Spleen (tissue), 11 donors: ENCODE measurements at regions not wholly inside any gene's neighbourhood (a gene's known extent, or its start where the extent isn't known, plus 50 kb on each side); places are given as distances from the start of the nearest gene placed in this dataset.

ENCODE experiments used
- DNase-seq: peaks from one replicate; pipeline ENCODE4 v3.0.0-alpha.2; 2020
- H3K27ac ChIP-seq, 8 donors: fragments of 200-600 bp; sonication (generic) in 7 of 8; 1 replicate in 4 of 8; 2 replicates in 4 of 8; pipeline versions ENCODE4 v1.5.0 to v1.8.0; 2016 to 2021; ENCODE audit warnings: inconsistent platforms in 4 of 8, mild to moderate bottlenecking in 4 of 8, moderate library complexity in 1 of 8
- H3K27me3 ChIP-seq, 7 donors: fragments of 200-600 bp; sonication (generic) in 6 of 7; replicated peaks in 1 of 7; 1 replicate in 4 of 7; 2 replicates in 3 of 7; pipeline versions ENCODE4 v1.5.0 to v1.8.0; 2016 to 2021; ENCODE audit warnings: inconsistent platforms in 3 of 7, mild to moderate bottlenecking in 1 of 7
- H3K36me3 ChIP-seq, 6 donors: fragments of 200-600 bp; sonication (generic) in 5 of 6; 1 replicate in 4 of 6; 2 replicates in 2 of 6; pipeline versions ENCODE4 v1.5.0 to v1.8.0; 2016 to 2021; ENCODE audit warnings: inconsistent platforms in 2 of 6
- H3K4me1 ChIP-seq, 6 donors: fragments of 200-600 bp; sonication (generic) in 5 of 6; 1 replicate in 3 of 6; 2 replicates in 3 of 6; pipeline versions ENCODE4 v1.5.0 to v1.8.0; 2016 to 2021; ENCODE audit warnings: inconsistent platforms in 3 of 6
- H3K4me3 ChIP-seq, 8 donors: fragments of 200-600 bp; sonication (generic) in 7 of 8; 1 replicate in 4 of 8; 2 replicates in 4 of 8; pipeline versions ENCODE4 v1.5.0 to v1.8.0; 2016 to 2021; ENCODE audit warnings: inconsistent platforms in 4 of 8, mild to moderate bottlenecking in 4 of 8, moderate library complexity in 2 of 8
- H3K9me3 ChIP-seq, 8 donors: fragments of 200-600 bp; sonication (generic) in 7 of 8; 1 replicate in 4 of 8; 2 replicates in 4 of 8; pipeline versions ENCODE4 v1.5.0 to v1.8.0; 2016 to 2021; ENCODE audit warnings: inconsistent platforms in 4 of 8
- POLR2A ChIP-seq, 3 donors: fragments of 450-650 bp; IDR thresholded peaks; one replicate each; pipeline ENCODE4 v1.5.1; 2017; ENCODE audit warnings: antibody characterized with exemption in 3 of 3, mild to moderate bottlenecking in 1 of 3
- POLR2AphosphoS5 ChIP-seq, 3 donors: sonication (generic); formaldehyde crosslinking; IDR thresholded peaks; one replicate each; pipeline ENCODE4 v1.5.1; 2017; ENCODE audit warnings: antibody characterized with exemption in 3 of 3
- WGBS, 5 donors: extraction: QIAGEN DNeasy Blood & Tissue Kit in 3 of 5; methylation state at CpG; one replicate each; pipeline versions ENCODE4 v1.1.5 to v1.1.7; 2013 to 2018; 5-methylcytosine and 5-hydroxymethylcytosine counted together
- intact Hi-C: fragments of 100-400 bp; cut with DNase I; formaldehyde crosslinking; loops from one replicate; pipeline ENCODE4 v1.15.0; 2023; ENCODE audit warnings: low total_unique reads
- TF ChIP-seq, protein P1 (sequence below), 11 experiments: fragments of 200-600 bp in 7 of 11; fragments of 450-650 bp in 4 of 11; sonication (generic) in 4 of 11; IDR thresholded peaks in 8 of 11; conservative IDR thresholded peaks in 3 of 11; 1 replicate in 7 of 11; 2 replicates in 4 of 11; pipeline versions ENCODE4 v1.4.0 to v1.8.0; 2016 to 2021; ENCODE audit warnings: antibody characterized with exemption in 11 of 11, inconsistent platforms in 4 of 11, mild to moderate bottlenecking in 1 of 11
- donor health status: healthy with polysubstance abuse.
- donor health status: DM: no; HTN: no; CAD: no; lungs with moderate emphysema.
- donor health status: DM: no; HTN: no; CAD: no.
- donor health status: Bipolar disorder and iron deficiency.
- donor health status: healthy.
- donor health status: DM: no; HTN: no; CAD: no.
- donor health status: DM: yes; HTN: yes; CAD: no.

DNA sequence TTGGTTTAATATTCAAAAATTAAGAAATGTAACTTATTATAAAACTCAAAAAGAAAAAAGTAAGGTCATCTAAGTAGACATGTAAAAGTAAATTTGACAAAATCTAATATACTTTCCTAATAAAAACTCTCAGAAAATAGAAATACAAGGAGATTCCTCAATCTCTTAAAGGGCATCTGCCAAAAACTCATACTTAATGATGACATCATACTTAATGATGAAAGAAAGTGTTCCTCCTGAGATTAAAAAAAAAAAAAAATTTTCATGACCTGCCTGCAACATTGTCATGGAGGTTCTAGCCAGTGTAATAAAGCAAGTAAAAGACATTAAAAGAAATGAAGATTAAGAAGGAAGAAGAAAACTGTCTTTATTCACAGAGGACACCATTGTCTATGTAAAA, 325.7 kb upstream of the BTBD3 start:
- no peak overlapping the region for H3K4me3 ChIP-seq
- DNase-seq: no peak
- H3K4me1 ChIP-seq: no peaks in the 10 kb centered on the region
- intact Hi-C loops: no loop called here
- H3K27me3 ChIP-seq: no peaks in the 10 kb centered on the region
- H3K36me3 ChIP-seq: no peaks in the 10 kb centered on the region
- no peak for TF ChIP-seq POLR2AphosphoS5 (IDR thresholded peaks at IDR 0.05)
- H3K9me3 ChIP-seq: peaks cover 0 to 40% (median 9%) of the 10 kb centered on the region in 8 donors
- H3K27ac ChIP-seq: no peak overlapping the region

DNA sequence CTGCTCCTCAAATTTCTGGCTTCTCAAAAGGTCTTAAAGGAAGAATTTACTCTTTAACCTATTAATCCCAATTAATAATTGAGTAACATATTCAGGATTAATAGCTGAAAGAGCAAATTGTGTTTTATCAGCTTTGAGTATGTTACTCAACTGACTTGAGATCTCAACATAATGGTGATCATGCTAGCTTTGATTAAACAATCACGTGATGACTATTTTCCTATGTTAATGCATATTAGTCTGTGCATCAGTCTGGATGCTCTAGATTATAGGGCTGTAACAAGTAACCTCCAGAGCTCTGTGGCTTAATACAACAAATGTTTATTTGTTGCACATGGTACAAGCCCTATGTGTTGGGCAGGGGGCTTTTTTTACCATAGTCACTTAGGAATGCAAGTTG, 313.4 kb upstream of the BTBD3 start:
- Histone ChIP-seq H3K9me3 (peaks cover 0 to 28% (median 3%) of the 10 kb centered on the region in 8 donors), H3K27me3 (no peaks in the 10 kb centered on the region), H3K4me1 (no peaks in the 10 kb centered on the region), H3K27ac (no peak overlapping the region), H3K4me3 (no peak overlapping the region), H3K36me3 (no peaks in the 10 kb centered on the region)
- TF ChIP-seq POLR2AphosphoS5 (IDR thresholded peaks at IDR 0.05) (no peak), POLR2A (IDR thresholded peaks at IDR 0.05) (no peak)
- TF ChIP-seq, protein P1, sequence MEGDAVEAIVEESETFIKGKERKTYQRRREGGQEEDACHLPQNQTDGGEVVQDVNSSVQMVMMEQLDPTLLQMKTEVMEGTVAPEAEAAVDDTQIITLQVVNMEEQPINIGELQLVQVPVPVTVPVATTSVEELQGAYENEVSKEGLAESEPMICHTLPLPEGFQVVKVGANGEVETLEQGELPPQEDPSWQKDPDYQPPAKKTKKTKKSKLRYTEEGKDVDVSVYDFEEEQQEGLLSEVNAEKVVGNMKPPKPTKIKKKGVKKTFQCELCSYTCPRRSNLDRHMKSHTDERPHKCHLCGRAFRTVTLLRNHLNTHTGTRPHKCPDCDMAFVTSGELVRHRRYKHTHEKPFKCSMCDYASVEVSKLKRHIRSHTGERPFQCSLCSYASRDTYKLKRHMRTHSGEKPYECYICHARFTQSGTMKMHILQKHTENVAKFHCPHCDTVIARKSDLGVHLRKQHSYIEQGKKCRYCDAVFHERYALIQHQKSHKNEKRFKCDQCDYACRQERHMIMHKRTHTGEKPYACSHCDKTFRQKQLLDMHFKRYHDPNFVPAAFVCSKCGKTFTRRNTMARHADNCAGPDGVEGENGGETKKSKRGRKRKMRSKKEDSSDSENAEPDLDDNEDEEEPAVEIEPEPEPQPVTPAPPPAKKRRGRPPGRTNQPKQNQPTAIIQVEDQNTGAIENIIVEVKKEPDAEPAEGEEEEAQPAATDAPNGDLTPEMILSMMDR (IDR thresholded peaks at IDR 0.05 in 8 of 11, conservative IDR thresholded peaks at IDR 0.05 in 3 of 11): no peak
- DNase-seq: no peak
- intact Hi-C loops: no loop called here
- WGBS, 5 donors: 82 to 94% (median 88%) methylated on average over 1 of the region's 1 CpG

DNA sequence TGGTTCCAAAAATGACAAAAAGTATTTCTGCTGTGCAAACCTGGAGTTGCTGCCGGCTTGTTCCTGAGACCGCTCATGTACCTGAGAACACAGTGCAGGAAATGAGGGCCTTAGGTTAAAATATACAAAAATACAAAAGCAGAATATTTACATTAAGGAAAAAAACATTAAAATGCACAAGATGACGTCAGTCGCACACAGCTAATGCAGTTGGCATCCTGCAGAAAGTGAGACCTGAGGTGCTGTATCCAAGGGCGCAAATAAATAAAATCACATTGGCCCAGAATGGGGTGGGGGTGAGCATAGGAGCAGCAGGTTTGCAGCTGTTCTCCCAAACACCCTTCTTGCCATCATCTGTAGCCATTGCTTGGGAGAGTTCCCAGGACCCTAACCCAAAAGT, 310.6 kb upstream of the BTBD3 start:
- Histone ChIP-seq H3K9me3 (peaks cover 0 to 28% (median 3%) of the 10 kb centered on the region in 8 donors), H3K27ac (no peak overlapping the region), H3K4me1 (no peaks in the 10 kb centered on the region), H3K36me3 (no peaks in the 10 kb centered on the region), H3K4me3 (no peak overlapping the region), H3K27me3 (no peaks in the 10 kb centered on the region)
- WGBS, 5 donors: 90 to 96% (median 92%) methylated on average over 5 of the region's 5 CpGs
- intact Hi-C loops: no loop called here
- no peak for DNase-seq
- TF ChIP-seq, protein P1 (IDR thresholded peaks at IDR 0.05 in 8 of 11, conservative IDR thresholded peaks at IDR 0.05 in 3 of 11): no peak
- TF ChIP-seq POLR2A (IDR thresholded peaks at IDR 0.05): no peak
- TF ChIP-seq POLR2AphosphoS5 (IDR thresholded peaks at IDR 0.05): no peak

DNA sequence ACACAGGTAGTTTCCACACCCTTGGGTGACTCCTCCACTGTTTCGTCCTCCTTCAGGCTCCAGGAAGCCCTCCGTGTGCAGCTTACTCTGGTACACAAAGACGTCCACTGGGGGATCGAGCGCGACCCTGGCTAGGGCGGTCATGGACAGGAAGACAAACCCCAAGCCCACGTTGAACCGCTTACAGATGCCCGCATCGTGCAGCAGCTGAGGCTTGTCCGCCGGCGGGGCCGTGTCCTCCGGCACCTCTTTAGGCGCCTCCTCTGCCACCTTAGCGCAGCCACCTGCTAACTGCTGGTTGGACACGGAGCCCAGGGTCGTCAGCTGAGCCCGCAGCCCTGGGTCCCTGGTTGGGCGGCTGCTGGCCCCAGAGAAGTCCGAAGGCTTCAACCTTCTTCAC, 309.0 kb upstream of the BTBD3 start:
- Histone ChIP-seq H3K36me3 (no peaks in the 10 kb centered on the region), H3K4me1 (no peaks in the 10 kb centered on the region), H3K27ac (no peak overlapping the region), H3K9me3 (peaks cover 0 to 28% (median 3%) of the 10 kb centered on the region in 8 donors), H3K4me3 (no peak overlapping the region), H3K27me3 (no peaks in the 10 kb centered on the region)
- intact Hi-C loops: no loop called here
- WGBS, 5 donors: 96 to 97% (median 97%) methylated on average over 23 of the region's 23 CpGs
- TF ChIP-seq, protein P1 (IDR thresholded peaks at IDR 0.05 in 8 of 11, conservative IDR thresholded peaks at IDR 0.05 in 3 of 11): no peak
- no peak for TF ChIP-seq POLR2A (IDR thresholded peaks at IDR 0.05)
- TF ChIP-seq POLR2AphosphoS5 (IDR thresholded peaks at IDR 0.05): no peak
- no peak for DNase-seq

DNA sequence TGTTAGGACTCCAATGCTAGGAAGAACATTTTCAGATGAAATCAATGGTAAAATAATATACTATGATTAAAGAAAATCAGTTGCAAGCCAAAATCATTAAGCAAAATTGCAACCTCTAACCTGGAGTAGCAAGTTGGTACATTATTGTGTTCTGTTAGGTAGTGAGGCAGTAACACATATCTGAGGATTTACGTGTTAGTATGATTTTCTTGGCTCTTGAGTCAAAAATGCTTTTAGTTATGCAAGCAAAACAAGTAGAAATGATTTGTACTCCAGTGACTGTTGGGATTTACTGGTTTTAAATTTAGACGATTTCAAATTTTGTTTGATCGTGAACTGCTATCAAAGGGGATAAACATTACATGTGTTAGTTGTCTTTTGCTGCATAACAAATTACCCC, 293.0 kb upstream of the BTBD3 start:
- intact Hi-C loops: no loop called here
- WGBS, 5 donors: 86 to 95% (median 90%) methylated on average over 3 of the region's 3 CpGs
- DNase-seq: no peak
- no peaks in the 10 kb centered on the region for H3K9me3 ChIP-seq
- no peak overlapping the region for H3K27ac ChIP-seq
- H3K4me3 ChIP-seq: no peak overlapping the region
- TF ChIP-seq, protein P1 (IDR thresholded peaks at IDR 0.05 in 8 of 11, conservative IDR thresholded peaks at IDR 0.05 in 3 of 11): no peak
- TF ChIP-seq POLR2A (IDR thresholded peaks at IDR 0.05) (no peak), POLR2AphosphoS5 (IDR thresholded peaks at IDR 0.05) (no peak)
- H3K36me3 ChIP-seq: no peaks in the 10 kb centered on the region
- H3K4me1 ChIP-seq: no peaks in the 10 kb centered on the region
- H3K27me3 ChIP-seq: no peaks in the 10 kb centered on the region
